ENCODE measurements at regions not wholly inside any gene's neighbourhood (a gene's known extent, or its start where the extent isn't known, plus 50 kb on each side); places are given as distances from the start of the nearest gene placed in this dataset.

DNA sequence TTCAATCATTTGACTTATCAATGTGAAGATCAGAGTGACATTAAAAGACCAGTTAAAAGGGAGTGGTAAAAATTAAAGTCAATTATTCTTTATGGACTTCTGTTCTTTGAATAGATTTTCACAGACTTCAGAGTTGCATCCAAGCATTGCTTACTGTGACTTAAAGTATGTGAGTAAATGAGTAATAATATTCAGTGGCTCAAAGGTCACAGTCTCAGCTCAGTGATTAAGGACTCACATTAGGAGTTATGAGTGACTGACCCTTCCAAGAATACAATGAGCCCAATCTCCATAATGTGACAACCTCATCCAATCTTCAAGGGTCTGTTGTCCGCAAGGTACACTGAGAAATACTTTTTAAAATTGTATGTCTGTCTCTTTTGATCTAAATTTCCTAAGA, 811.2 kb downstream of the BRINP1 start:
- DNase-seq (ENCODE audit: low read depth in 2 of 2, low spot score in 1 of 2): no peak

DNA sequence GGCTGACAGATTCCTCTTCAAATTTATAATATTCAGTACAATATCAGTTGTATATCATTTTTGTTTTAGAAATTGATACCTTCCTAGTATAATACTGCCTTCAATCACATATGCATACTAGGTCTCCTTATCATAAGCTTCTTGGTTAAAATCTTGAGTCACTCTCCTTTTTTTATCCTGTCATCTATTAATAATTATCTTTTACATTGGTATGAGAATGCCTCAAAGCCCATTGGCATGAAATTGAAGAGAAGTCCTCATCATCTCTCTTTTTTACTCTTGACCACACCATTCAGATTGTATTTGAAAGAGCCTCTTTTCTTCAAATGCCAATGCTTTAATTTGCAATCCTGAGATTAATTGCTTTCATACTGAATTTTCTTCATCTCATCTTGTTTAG, 810.3 kb downstream of the BRINP1 start:
- no peak for DNase-seq (ENCODE audit: low read depth in 2 of 2, low spot score in 1 of 2)

DNA sequence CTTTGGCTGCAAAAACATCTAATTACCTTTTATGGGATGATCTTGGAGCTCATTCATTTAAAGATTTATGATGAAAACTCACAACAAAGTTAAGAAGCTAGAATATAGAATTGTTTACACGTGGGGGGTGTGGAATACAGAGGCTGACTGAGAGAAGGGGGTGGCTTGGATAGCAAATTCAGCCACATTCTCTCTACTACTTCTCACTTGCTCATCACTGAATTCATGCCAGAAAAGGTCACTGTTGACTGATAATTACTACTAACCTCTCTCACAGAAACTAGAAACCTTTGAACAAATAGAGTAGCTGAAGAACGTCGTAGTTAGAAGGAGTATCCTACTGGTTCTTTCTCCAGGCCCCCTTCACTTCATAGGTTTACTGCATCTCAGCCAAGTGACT, 808.2 kb downstream of the BRINP1 start:
- DNase-seq (ENCODE audit: low read depth in 2 of 2, low spot score in 1 of 2): no peak

DNA sequence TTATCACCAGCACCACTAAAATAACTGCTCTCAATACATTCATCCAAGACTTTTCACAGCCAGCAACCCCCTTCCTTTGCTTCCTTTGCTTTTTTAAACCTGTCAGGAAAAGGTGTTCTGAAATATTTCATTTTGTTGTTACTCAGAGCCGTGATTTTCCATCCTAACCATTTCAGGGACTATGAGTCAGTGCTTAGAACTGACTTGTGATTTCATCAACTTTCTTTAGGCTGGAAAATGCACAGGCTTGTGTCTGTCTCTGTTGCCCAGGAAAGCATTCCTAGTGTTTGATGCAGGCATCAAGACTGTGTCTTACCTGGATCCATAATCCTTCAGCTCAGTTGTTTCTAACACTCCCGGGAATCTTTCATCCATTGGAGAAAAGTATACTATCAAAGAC, 805.6 kb downstream of the BRINP1 start:
- DNase-seq (ENCODE audit: low read depth in 2 of 2, low spot score in 1 of 2): no peak

DNA sequence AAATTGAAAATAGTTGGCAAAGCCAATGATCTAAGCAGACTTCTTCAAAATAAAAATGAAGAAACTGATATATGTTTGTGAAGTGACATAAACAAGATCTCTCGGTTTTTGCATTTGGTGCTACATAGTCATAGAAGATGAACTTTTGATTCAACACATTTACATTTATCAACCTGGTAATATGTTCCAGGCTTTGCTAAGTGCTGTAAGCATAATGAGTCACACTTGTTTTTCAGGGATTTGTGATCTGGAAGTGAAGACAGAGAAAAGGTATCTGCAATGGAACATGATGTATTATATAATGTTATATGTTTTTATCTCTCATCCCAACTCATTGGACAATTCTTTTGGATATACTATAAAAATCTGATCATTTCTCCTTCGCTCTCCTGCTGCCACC, 801.4 kb downstream of the BRINP1 start:
- DNase-seq (ENCODE audit: low read depth in 2 of 2, low spot score in 1 of 2): no peak

DNA sequence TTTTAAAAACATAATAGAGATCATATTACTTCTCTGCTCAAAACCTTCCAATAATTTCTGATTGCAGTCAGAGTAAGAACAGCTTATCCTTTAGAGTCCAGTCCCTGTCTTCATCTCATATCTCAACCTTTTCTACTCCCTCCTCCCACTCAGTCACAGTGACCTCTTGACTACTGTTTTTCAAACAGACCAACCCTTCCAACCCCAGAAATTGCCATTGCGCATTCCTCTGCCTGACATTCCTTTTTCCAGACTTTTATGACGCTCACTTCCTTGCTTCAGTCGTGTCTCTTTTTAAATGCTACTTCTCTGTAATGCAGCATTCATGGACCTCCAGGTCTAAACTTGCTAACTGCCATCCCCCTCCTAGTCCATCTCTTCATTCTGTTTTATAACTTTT, 800.5 kb downstream of the BRINP1 start:
- no peak for DNase-seq (ENCODE audit: low read depth in 2 of 2, low spot score in 1 of 2)

DNA sequence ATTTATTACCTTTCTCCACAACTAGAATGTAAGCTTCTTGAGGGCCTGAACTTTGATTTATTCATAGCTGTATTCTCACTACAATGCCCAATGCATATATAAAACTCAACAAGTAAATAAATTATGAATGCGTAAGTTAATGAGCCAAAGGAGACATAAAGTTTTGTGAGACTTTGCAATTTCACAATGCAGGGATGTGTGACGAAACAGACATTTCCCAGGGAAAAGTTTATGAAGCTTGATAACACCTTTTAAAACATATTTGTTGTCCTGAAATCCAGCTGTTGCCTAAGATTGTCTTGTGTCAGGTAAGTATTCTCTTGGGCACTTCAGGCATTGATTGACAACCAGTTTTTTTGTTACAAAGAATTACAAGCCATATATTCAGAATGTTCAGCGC, 800.1 kb downstream of the BRINP1 start:
- no peak for DNase-seq (ENCODE audit: low read depth in 2 of 2, low spot score in 1 of 2)

DNA sequence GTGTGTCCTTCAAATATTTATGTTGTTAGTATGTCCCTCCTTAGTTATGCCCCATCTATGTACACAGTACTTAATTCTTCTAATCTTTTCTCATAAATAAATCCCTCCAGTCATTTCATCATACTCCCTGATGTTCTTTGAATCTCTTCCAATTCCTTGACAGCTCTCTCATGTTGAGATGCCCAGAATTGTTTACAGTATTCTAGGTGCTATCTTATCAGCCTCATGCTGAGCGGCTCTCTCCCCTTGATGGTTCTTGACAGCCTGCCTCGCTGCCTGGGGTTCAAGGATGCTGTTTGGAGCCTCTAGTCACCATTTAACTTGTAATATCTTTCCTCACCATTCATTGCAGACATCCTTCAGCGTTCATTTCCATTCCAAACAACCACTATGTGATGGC, 799.2 kb downstream of the BRINP1 start:
- DNase-seq (ENCODE audit: low read depth in 2 of 2, low spot score in 1 of 2): no peak

DNA sequence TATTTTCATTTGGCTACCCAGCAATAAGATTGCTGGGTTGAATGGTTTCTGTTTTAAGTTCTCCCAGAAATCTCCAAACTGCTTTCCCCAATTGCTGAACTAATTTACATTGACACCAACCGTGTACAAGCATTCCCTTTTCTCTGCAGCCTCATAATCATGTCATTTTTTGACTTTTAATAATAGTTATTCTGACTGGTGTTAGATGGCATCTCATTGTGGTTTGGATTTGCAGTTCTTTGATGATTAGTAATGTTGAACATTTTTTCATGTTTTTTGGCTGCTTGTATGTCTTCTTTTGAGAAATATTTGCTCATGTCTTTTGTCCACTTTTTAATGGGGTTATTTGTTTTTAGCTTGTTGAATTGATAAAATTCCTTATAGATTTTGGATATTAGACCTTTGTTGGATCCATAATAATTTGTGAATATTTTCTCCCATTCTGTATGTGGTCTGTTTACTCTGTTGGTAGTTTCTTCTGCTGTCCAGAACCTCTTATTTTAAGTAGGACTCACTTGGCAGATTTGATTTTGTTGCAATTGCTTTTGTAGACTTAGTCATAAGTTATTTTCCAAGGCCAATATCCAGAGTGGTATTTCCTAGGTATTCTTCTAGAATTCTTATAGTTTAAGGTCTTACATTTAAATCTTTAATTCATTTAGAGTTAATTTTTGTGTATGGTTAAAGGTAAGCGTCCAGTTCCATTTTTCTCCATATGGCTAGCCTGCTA, 793.7 kb downstream of the BRINP1 start:
- DNase-seq (ENCODE audit: low read depth in 2 of 2, low spot score in 1 of 2): no peak

DNA sequence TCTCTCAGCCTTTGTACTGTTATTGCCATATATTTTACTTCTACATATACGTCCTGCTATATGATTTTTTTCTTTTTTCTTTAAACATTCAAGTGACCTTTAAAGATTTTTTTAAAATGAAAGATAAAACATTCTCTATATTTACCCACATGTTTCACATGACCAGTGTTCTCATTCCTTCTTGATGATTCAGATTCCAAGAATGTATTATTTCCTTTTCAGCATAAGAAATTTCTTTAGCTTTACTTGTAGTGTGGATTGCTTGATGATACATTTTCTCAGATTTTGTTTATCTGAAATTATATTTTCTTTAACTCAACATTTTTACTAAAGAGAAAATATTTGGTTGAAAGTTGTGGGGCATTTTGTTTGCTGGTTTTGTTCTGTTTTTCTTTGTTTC, 792.1 kb downstream of the BRINP1 start:
- no peak for DNase-seq (ENCODE audit: low read depth in 2 of 2, low spot score in 1 of 2)

DNA sequence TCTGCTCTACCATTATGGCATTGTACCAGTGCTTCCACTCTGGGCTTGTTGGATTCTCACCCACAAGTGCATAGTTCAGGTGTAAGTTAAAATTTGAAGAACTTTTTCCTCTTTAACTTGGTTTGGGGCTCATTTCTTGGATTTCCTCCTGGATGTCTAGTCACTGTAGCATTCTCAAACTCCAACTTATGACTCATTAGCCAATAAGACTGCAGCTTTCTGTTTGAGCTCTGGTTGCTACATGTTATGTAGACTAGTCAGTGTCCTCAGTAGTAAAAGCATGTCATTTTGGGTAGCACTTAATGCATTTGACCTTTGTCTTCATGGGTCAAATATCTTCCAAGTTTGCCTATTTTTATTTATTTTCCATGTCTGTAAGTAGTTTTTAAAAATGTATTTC, 790.8 kb downstream of the BRINP1 start:
- DNase-seq (ENCODE audit: low read depth in 2 of 2, low spot score in 1 of 2): no peak

DNA sequence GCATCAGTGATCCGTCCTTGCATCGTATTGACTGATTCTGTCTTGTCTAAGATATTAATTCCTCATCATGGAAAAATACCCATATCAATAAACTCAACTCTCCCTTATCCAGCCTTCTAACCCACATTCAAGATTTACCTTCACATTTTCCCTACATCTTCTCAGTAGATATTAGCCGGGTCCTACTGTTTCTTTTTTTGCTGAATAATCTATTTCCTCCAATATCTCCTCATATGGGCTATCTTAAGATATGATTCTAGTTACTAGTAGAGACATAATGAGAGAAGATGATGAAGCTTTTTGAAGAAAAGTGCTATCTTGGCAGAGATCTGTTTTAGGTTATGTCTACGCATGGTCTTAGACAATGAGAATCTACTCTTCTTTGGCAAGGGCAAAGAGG, 785.8 kb downstream of the BRINP1 start:
- DNase-seq (ENCODE audit: low read depth in 2 of 2, low spot score in 1 of 2): no peak

DNA sequence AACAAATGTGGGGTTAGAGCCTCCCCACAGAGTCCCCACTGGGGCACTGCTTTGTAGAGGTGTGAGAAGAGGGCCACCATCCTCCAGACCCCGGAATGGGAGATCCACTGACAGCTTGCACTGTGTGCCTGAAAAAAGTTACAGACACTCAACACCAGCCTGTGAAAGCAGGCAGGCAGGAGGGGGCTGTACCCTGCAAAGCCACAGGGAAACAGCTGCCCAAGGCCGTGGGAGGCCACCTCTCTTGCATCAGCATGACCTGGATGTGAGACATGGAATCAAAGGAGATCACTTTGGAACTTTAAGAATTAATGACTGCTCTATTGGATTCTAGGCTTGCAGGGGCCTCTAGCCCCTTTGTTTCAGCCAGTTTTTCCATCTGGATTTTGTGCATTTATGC, 782.3 kb downstream of the BRINP1 start:
- no peak for DNase-seq (ENCODE audit: low read depth in 2 of 2, low spot score in 1 of 2)

DNA sequence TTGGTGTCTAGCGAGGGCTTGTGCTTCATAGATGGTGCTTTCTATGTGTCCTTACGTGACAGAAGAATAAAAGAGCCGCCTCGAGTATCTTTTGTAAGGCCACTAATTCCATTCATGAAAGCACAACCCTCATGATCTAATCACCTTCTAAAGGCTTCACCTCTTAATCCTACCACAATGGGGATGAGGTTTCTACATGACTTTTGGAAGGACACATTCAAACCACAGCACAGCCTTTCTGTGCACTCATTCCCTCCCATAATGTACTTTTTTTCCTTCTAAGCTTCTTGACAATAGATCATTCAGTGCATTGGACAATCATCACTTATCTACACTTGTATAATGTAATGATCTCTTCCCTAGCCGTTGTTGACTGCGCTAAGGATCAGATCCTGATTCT, 774.8 kb downstream of the BRINP1 start:
- DNase-seq (ENCODE audit: low read depth in 2 of 2, low spot score in 1 of 2): no peak

DNA sequence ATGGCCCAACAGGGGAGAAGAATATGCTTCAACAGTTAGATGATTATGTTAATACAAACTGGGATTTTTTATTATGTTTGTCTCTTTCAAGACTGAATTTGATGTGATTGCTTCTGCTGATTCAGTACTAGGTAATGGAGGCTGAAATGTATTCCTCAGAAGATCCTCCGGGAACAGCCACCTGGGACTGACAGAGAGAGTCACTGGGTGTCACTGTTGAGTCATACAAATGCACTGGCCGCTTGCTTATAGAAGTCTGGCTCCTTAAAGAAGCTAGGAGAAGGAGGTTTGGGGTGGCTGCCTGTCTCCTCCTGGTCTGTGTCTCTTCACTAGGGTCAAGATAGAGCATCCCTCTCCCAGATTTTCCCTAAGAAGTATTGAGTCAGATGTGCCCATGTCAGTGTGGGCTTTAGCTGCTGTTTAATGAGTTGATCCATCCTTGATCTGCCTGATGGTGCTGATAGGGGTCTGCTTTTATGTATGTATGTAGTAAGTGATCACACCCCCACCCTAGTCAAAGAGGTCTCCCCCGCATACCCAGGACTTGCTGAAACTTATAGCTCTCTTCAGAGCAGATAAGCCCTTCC, 773.4 kb downstream of the BRINP1 start:
- DNase-seq (ENCODE audit: low read depth in 2 of 2, low spot score in 1 of 2): no peak

DNA sequence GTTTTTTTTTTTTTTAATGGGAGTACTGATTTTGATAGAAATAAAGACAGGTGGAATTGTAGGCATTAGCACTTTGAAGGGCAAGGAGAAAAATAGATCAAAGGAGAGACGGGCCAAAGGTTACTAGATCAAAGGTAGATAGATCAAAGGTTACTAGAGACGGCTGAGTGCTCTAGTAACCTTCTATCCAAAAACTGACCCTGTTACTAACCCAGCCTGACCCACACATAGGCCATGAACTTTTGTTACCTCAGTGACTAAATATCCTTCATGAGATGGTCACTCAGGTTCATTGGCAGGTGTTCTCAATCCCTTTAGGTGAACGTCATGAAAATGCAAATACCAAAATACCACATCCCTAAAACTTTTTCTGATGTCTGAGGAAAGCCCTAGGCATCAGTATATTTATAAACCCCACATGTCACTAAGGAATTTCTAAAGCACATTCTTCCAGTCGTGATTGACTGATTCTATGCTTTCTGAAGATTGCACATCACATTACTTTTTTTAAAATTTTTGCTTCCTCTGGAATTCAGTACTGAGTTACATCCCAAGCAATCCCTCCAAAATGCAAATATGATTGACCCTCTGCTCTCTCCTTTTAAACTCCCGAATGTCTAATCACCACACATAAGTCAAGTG, 772.7 kb downstream of the BRINP1 start:
- DNase-seq (ENCODE audit: low read depth in 2 of 2, low spot score in 1 of 2): no peak

DNA sequence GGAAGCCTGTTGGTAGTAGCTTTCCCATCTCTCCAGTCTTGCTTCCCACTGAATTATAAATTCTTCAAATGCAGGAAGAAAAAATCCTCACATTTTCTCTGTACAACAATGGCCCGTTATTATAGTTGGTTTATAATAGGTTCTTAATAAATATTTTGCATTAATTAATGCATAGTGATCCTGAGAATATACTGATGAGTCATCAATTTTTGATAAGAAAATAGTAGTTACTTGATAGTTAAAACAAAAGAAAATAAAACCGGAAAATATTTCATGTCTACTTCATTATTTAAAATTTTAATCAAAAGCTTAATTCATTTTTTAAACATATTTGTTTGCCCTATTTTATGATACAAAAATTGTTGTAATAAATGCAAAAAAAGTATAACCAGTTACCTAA, 762.6 kb downstream of the BRINP1 start:
- no peak for DNase-seq (ENCODE audit: low read depth in 2 of 2, low spot score in 1 of 2)

DNA sequence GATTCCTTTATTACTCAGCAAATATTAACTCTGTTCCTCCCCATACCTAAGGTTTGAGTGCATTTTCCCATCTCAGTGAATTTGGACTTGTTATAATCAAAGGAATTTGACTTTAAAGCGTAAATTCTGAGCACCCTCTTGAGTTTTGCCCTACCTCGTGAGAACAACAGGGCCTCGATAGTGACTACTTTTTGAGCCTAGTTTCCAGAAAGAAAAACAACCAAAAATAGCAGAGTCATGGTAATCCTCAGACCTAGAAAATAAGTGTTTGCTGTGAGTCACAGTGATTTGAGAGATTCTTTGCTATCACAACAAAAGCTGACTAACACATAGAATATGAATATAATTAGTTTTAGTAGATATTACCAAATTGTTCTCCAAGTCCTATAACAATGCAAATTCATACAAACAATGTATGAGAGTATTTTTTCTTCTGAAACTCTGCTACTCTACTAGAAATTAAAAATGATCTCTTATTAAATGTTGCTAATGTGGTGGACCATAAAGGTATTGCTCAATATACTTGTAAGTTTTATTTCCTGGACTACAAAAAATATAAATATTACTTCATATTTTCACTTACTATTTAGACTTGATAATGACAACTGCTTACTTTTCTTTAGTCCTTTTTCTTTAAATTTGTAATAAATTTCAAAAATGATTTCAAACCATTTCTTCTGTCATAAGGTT, 759.7 kb downstream of the BRINP1 start:
- DNase-seq (ENCODE audit: low read depth in 2 of 2, low spot score in 1 of 2): no peak

DNA sequence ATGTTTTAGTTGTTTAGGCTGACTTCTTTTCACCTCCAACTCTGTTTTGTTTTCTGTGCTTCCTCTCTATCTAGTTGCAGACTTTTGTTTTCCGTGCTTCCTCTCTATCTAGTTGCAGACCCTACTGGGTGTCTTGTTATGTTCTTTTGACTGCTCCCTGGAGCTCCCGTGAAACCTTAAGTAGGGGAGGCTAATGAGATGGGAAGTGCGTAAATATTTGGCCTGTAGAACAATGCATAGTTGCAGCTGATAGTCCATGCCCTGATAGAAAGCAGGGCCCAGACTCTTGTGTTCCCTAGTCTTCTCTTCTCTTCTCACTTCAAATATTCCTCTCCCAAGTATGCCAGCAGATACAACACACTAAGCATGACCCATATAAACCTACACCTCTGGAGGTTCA, 757.0 kb downstream of the BRINP1 start:
- no peak for DNase-seq (ENCODE audit: low read depth in 2 of 2, low spot score in 1 of 2)

DNA sequence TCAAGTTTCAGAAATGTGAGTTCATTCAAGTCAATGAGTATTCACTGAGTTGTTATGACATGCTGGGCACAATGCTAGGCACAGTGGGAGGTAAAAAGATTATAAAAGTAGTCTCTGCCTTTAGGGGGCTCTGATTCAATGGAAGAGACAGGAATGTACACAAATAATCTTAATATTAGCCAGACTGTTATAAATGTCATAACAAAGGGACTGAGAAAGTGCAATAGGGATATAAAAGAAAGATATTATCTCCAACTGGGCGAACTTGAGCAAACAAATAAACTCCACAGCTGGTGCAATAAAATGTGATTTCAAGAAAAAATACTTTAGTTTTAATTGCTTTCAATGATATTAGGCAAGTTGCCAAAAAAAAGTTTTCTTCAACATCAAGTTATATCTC, 755.2 kb downstream of the BRINP1 start:
- no peak for DNase-seq (ENCODE audit: low read depth in 2 of 2, low spot score in 1 of 2)

DNA sequence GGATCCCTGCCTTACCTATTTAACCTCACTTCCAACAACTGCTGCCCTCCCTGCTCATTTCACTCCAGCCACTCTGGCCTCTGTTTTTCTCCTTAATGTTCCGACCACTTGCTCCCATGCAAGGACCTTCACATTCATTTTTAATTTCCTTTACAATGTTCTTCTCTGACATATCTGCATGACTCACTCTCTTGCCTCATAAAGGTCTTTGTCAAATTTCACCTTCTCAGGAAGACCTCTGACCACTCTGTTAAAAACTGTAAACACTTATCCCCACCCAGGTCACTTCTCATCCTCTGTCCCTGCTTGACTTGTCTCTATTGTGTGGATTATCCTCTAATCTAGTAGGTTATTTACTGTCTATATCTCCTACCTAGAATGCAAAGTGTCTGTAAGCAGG, 751.2 kb downstream of the BRINP1 start:
- no peak for DNase-seq (ENCODE audit: low read depth in 2 of 2, low spot score in 1 of 2)

DNA sequence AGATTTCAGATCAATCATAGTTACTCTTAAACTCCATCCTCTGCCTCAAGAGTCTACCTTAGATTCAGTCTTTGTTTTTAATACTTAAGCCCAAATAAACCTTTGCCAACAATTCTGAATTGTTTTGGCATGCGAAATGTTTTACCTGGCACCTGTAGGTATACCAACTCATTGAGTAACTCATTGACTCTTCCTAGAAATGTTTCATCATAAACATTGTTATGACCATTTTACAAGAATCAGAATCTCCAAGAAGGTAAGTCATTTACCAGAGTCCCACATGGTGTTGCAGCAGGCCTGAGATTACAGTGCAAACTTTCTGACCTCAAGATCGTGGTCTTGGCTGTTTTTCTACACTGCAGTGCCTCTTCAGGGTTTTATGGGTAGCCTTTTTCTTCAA, 750.4 kb downstream of the BRINP1 start:
- no peak for DNase-seq (ENCODE audit: low read depth in 2 of 2, low spot score in 1 of 2)
